Fibroblast of lung (primary cell): ENCODE measurements at regions not wholly inside any gene's neighbourhood (a gene's known extent, or its start where the extent isn't known, plus 50 kb on each side); places are given as distances from the start of the nearest gene placed in this dataset.
"Not testable (repeated sequence)": the region's sequence is repeated elsewhere in the genome, so short reads cannot be mapped to it uniquely, and the experiment has no call there.

Source experiments
- DNase-seq, 2 donors: peaks; one replicate each; pipeline versions ENCODE4 v3.0.0 to v3.0.0-alpha.2; 2010; ENCODE audit warnings: low read depth in 2 of 2
- H2AFZ ChIP-seq: 2 replicates; pipeline ENCODE4 v1.5.1; 2012; ENCODE audit warnings: low read length, control low read depth, inconsistent platforms
- H3K27ac ChIP-seq: 2 replicates; pipeline ENCODE4 v1.5.1; 2011; ENCODE audit warnings: low read length, control low read depth; ENCODE audit not compliant: insufficient read depth
- H3K27me3 ChIP-seq: 2 replicates; pipeline ENCODE4 v1.5.1; 2011; ENCODE audit warnings: mild to moderate bottlenecking, low read length; ENCODE audit not compliant: control insufficient read depth, insufficient read depth
- H3K36me3 ChIP-seq: 2 replicates; pipeline ENCODE4 v1.5.1; 2011; ENCODE audit warnings: low read length; ENCODE audit not compliant: control insufficient read depth, insufficient read depth
- H3K4me1 ChIP-seq: 2 replicates; pipeline ENCODE4 v1.5.1; 2011; ENCODE audit warnings: low read length; ENCODE audit not compliant: control insufficient read depth, insufficient read depth; ENCODE audit errors: extremely low read depth
- H3K4me2 ChIP-seq: 2 replicates; pipeline ENCODE4 v1.5.1; 2011; ENCODE audit warnings: low read length, control low read depth; ENCODE audit not compliant: insufficient read depth; ENCODE audit errors: extremely low read depth
- H3K4me3 ChIP-seq, 4 experiments: fragments of 200-600 bp in 1 of 4; sonication (generic) in 1 of 4; replicated peaks in 1 of 4; 2 replicates each; pipeline ENCODE4 v1.5.1; 2011 to 2016; ENCODE audit warnings: low read length in 4 of 4, low read depth in 3 of 4, mild to moderate bottlenecking in 3 of 4, control low read depth in 2 of 4, inconsistent platforms in 1 of 4, mixed read lengths in 1 of 4; ENCODE audit not compliant: insufficient read depth in 1 of 4; ENCODE audit errors: control extremely low read depth in 1 of 4
- H3K79me2 ChIP-seq: 2 replicates; pipeline ENCODE4 v1.5.1; 2012; ENCODE audit warnings: mild to moderate bottlenecking, low read length, inconsistent platforms; ENCODE audit not compliant: control insufficient read depth, insufficient read depth
- H3K9ac ChIP-seq: 2 replicates; pipeline ENCODE4 v1.5.1; 2011; ENCODE audit warnings: mild to moderate bottlenecking, low read length, control low read depth; ENCODE audit not compliant: insufficient read depth
- H3K9me3 ChIP-seq: 2 replicates; pipeline ENCODE4 v1.5.1; 2012; ENCODE audit warnings: low read depth, low read length; ENCODE audit not compliant: control insufficient read depth, insufficient read depth
- H4K20me1 ChIP-seq: 2 replicates; pipeline ENCODE4 v1.5.1; 2011; ENCODE audit warnings: low read length; ENCODE audit not compliant: control insufficient read depth, insufficient read depth; ENCODE audit errors: extremely low read depth
- EZH2 ChIP-seq: IDR thresholded peaks from 2 replicates; pipeline ENCODE4 v1.5.1; 2012; ENCODE audit warnings: low read length, control low read depth, mild to moderate bottlenecking; ENCODE audit errors: missing control alignments
- TF ChIP-seq, protein P1 (sequence below), 2 donors: IDR thresholded peaks in 1 of 2; conservative IDR thresholded peaks in 1 of 2; 1 replicate in 1 of 2; 2 replicates in 1 of 2; pipeline ENCODE4 v1.5.1; 2011 to 2012; ENCODE audit warnings: low read length in 2 of 2, control low read depth in 1 of 2, inconsistent platforms in 1 of 2, low read depth in 1 of 2, mild to moderate bottlenecking in 1 of 2

DNA sequence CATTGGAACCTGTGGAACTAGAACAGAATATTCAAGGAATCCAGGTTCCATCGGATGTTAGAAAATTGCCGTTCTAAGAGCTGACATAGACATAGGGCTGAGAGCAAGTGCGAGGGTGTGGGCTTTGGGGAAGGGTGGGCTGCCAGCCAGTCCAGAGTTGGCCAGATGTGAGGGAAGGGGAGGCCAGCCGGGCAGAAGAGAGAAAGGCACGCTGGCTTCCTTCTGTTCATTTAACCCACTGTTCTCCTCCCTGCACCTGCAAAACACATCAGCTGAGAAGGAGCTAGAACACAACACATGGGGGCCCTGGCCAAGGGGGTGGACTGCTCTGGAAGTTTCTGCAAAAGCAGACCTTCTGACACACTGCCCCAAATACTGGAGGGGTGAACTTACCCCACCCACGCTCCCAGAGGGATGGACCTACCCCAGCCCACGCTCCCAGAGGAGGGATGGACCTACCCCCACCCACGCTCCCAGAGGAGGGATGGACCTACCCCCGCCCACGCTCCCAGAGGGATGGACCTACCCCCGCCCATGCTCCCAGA lies 98.0 kb downstream of the SHANK2 start:
- no peaks in the 10 kb centered on the region for H3K9me3 ChIP-seq
- H3K36me3 ChIP-seq: no peaks in the 10 kb centered on the region
- no peaks in the 10 kb centered on the region for H3K27me3 ChIP-seq
- H2AFZ ChIP-seq: no peak overlapping the region
- no peak overlapping the region for H3K27ac ChIP-seq
- H3K4me3 ChIP-seq: no peak overlapping the region
- no peaks in the 10 kb centered on the region for H3K4me1 ChIP-seq
- no peaks in the 10 kb centered on the region for H4K20me1 ChIP-seq
- no peak overlapping the region for H3K9ac ChIP-seq
- no peak overlapping the region for H3K4me2 ChIP-seq
- no peak for DNase-seq
- no peak for TF ChIP-seq EZH2
- TF ChIP-seq, protein P1, sequence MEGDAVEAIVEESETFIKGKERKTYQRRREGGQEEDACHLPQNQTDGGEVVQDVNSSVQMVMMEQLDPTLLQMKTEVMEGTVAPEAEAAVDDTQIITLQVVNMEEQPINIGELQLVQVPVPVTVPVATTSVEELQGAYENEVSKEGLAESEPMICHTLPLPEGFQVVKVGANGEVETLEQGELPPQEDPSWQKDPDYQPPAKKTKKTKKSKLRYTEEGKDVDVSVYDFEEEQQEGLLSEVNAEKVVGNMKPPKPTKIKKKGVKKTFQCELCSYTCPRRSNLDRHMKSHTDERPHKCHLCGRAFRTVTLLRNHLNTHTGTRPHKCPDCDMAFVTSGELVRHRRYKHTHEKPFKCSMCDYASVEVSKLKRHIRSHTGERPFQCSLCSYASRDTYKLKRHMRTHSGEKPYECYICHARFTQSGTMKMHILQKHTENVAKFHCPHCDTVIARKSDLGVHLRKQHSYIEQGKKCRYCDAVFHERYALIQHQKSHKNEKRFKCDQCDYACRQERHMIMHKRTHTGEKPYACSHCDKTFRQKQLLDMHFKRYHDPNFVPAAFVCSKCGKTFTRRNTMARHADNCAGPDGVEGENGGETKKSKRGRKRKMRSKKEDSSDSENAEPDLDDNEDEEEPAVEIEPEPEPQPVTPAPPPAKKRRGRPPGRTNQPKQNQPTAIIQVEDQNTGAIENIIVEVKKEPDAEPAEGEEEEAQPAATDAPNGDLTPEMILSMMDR (conservative IDR thresholded peaks at IDR 0.05 in 1 of 2, IDR thresholded peaks at IDR 0.05 in 1 of 2; ENCODE audit: low read depth in 1 of 2, low read length in 2 of 2): no peak
- no peaks in the 10 kb centered on the region for H3K79me2 ChIP-seq

DNA sequence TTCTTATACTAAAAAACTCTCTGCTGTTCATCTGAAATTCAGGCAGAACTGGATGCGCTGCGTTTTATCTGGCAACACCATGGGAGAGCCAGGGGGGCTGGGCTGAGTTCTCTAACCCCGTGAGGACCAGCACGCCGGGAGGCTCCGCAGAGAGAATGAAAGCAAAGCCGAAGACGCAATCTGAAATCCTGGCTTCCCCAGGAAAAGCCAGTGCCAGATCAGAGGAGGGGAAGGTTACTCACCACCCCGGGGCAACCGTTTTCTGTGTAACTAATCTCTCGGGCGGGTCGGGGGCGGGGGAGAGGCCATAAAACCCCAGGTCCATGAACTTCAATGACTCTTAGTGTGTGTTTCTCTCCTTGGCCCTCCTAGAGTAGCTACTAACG lies 99.4 kb downstream of the SHANK2 start:
- TF ChIP-seq, protein P1 (conservative IDR thresholded peaks at IDR 0.05 in 1 of 2, IDR thresholded peaks at IDR 0.05 in 1 of 2; ENCODE audit: low read depth in 1 of 2, low read length in 2 of 2): no peak
- no peak for TF ChIP-seq EZH2
- Histone ChIP-seq H3K27me3 (no peaks in the 10 kb centered on the region), H3K9me3 (no peaks in the 10 kb centered on the region), H2AFZ (no peak overlapping the region), H3K4me1 (no peaks in the 10 kb centered on the region), H4K20me1 (no peaks in the 10 kb centered on the region), H3K4me2 (peak overlapping the region; percentile 68), H3K27ac (no peak overlapping the region), H3K79me2 (no peaks in the 10 kb centered on the region), H3K36me3 (no peaks in the 10 kb centered on the region), H3K4me3 (peak overlapping the region in 2 of 4 experiments; percentile 27), H3K9ac (no peak overlapping the region)
- peak in 1 of 2 donors; percentile 9 for DNase-seq

DNA sequence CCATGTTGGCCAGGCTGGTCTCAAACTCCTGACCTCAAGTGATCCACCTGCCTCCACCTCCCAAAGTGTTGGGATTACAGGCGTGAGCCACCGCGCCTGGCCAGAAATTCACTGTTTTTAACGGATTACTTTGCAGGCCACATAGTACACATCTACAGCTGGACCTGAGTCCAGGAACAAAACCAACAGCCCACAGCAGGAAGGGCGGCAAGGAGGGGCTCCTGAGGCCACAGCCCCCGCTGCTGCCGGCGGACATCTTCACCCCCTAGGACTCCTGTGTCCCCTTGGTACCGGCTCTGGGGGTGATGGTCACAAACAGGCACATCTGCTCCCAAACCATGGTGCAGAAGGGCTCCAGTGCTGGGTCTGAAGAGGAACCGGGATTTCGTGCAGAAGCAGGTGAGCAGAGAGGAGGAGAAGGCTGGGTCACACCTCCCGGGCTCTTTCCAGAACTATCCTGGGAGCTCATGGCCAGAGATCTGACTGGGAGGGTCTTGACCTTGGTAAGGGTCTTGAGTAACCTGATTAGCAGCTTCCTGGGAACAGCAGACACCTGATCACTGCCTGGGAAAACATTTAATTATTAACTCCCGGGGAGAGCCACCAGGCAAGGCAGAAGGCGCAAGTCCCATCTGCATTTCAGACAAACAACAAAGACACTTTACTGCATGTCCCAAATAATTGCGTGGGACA lies 99.9 kb downstream of the SHANK2 start:
- H4K20me1 ChIP-seq, H3K9me3 ChIP-seq, DNase-seq, H3K27me3 ChIP-seq, H2AFZ ChIP-seq, H3K36me3 ChIP-seq, H3K79me2 ChIP-seq, H3K9ac ChIP-seq, H3K27ac ChIP-seq, H3K4me1 ChIP-seq: not testable (repeated sequence)
- peak overlapping the region; percentile 68 for H3K4me2 ChIP-seq
- peak overlapping the region in 2 of 4 experiments; percentile 27 for H3K4me3 ChIP-seq
